ENCODE measurements at regions not wholly inside any gene's neighbourhood (a gene's known extent, or its start where the extent isn't known, plus 50 kb on each side); places are given as distances from the start of the nearest gene placed in this dataset.

- no peak for DNase-seq
Observed at GRCh38 chr2:194735837-194736542, 921.0 kb upstream of the SLC39A10 start.

GRCh38 chr2:194730266-194730665 lies 926.8 kb upstream of the SLC39A10 start:
- no peak for DNase-seq

DNA sequence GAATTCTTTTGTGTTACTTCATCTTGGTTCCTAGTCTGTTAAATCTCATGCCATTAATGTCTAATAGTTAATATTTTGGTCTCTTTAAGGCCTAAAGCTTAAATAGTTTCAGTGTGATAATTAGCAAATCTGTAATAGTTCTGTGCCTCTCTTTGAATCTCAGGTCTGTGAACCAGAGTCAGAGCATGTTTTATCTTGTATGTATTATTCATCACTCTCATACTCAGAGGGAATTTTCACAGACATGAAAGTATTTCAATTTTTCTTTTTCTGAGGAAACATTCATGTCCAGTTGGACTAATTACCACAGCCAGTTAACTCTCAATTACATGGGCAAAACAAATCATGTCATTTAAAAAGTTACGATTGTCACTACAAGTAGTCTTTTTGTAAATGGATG lies 931.9 kb upstream of the SLC39A10 start:
- DNase-seq = no peak

GRCh38 chr2:194723446-194723845 lies 933.6 kb upstream of the SLC39A10 start:
- no peak for DNase-seq

DNA sequence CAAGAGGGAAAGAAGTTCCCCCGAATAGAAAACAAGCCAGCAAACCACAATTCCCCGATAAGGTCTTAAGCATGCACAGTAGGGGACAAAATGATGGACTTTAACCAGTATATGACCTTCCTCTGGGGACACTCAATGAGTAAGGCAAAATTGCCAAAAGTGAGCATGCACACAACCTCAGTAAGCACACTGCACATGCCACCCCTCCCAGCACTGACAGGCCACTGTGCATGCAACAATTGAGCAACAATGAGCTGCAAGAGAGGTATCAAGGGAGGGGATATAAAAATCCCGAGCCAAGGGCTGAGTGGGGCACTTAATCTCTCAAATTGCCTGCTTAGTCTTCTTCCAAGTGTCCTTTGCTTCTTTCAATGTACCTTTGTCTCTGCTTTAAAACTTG lies 935.8 kb upstream of the SLC39A10 start:
- DNase-seq = no peak

DNA sequence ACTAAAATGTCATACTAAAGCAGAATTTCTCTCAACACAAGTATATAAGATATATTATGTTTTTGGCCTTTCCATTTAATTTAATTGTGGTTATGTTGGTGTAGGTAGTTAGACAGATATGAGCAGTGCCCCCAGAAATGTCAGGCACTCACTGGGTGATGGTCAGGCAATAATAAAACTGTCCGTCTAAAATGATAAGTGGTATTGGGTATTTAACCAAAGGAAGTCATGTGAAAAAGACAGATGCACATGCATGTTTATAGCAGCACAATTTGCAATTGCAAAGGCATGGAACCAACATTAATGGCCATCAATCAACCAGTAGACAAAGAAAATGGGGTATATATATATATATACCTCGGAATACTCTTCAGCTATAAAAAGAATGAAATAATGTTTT lies 936.6 kb upstream of the SLC39A10 start:
- no peak for DNase-seq

DNA sequence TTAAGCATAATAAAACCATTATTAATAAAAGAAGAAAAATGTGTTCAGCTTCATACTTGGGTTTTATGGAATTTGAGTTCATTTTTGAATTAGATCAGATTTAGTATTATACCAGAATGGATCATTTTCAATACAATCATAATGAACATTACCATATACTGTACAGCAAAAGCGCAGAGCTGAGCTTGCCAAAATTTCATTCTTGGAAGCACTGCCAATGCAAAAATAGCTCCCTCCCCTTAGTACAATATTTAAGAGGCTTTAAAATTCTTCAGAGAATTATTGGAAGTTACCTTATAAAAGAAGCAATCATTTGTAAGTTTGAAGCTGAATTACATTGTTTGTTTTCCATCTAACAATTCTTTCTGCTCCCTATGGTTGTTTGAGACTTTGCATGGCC lies 938.1 kb upstream of the SLC39A10 start:
- no peak for DNase-seq

GRCh38 chr2:194714541-194714940 lies 942.5 kb upstream of the SLC39A10 start:
- DNase-seq = no peak

DNA sequence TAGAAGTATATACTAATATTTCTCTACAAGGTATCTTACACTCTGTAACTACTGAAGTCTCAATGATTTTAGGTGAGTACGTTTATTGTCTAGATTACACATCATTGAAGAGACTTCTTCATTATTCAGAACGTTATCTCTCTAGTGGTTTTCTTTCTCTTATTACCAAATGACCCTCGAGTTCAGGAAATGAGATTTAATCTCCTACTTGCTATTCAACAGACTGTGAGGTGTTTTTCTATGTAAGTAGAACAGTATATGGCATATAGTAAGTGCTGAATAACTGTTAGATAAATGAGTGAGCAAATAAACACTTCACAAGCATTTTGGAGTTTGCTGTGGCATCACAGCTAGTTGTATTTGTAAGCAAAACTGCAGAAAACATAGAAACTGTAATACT lies 947.2 kb upstream of the SLC39A10 start:
- DNase-seq = no peak

DNA sequence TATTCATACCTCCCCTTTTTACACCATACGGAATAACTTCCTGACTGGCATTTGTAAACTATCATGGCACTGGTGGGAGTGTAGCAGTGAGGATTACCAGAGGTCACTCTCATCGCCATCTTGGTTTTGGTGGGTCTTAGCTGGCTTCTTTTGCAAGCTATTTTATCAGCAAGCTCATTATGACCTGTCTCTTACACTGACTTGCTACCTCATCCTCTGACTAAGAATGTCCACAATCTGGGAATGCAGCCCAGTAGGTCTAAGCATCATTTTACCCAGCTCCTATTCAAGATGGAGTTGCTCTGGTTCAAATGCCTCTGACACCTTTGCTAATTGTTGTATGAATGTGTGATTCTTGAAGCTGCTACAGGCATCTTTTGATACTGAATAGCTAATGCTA lies 950.8 kb upstream of the SLC39A10 start:
- DNase-seq = no peak

GRCh38 chr2:194705398-194705797 lies 951.6 kb upstream of the SLC39A10 start:
- DNase-seq = no peak

DNA sequence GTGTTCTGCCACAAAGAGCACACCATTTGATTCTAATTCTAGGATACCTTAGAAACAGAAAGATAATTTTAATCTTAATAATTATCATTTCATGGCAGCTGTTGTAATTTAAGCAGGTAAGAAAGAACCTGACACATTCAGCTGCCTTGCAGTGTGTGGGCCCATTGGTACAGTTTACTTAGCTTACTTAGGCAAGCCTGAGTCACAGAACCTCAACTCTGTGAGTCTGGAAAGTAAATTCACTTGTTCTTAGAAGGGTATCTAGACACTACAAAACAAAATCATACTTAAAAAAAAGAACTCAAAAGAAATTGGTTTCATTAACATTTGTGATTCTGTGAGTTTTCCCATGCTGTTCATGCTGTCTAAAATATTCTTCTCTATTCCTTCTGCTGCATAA lies 956.3 kb upstream of the SLC39A10 start:
- DNase-seq = no peak

DNA sequence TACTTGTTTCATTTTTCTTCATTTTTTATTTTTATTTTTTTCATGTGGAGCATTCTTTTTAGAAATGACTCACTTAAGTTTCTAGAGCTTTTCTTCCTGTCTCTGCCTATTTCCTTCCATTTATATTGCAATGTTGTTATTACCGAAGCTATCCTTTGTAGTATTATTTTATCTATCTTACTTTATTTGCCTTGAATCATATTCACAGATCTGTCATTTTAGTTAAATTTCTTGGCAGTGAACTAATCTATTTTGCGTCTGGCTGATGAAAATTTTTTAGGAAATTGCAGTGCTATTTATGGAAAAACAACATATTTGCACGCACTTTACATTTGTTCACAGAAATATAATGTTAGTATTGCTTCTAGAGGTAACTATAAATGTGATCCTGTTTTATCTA lies 956.9 kb upstream of the SLC39A10 start:
- no peak for DNase-seq

DNA sequence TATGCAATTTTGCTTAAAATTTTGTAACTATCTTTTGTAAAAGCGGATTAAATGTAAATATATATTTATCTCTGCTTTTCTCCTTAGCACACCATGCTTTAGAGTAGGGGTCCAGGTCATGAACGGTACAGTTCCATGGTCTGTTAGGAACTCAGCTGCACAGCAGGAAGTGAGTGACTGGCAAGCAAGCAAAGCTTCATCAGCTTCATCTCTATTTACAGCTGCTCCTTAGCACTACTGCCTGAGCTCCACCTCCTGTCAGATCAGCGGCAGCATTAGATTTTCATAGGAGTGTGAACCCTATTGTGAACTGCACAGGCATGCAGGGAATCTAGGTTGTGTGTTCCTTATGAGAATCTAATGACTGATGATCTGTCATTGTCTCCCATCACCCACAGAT lies 959.0 kb upstream of the SLC39A10 start:
- no peak for DNase-seq

GRCh38 chr2:194697439-194697838 lies 959.6 kb upstream of the SLC39A10 start:
- DNase-seq = no peak

DNA sequence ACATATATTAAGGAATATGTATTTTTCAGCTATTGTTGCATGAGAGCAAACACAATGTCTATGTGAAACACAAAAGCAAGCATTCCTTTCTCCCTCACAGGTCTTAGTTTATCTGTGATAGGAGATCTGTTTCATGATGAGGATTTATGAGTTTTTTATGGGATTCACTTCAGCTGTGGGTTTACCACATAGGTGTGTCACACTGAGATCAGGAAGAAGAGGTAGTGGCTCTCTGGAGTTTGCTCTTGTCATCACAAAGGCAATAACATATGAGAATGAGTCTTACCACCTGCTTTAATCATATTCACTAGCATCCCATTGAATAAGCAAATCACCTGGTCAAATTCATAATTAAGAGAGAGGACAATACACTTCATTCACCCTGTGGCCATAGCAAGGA lies 960.3 kb upstream of the SLC39A10 start:
- DNase-seq = no peak

DNA sequence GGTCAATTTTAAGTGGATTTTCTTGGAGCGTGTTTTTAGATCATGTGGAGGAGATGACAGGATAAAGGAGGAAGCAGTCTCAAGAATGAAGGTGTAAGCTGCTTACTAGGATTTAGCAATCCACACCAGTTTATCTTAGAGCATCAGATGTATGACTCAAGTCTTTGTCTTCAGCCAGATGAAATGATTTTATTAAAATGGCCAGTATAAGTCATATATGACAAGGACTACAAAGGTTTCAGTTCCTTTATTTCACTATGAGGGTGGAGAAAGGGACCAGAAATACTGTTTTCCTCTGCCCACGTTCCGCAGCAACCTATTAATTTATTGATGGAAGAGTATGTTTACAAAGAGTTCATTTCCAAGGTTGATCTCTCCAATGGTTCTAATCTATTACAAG lies 970.5 kb upstream of the SLC39A10 start:
- peak; percentile 4 for DNase-seq

DNA sequence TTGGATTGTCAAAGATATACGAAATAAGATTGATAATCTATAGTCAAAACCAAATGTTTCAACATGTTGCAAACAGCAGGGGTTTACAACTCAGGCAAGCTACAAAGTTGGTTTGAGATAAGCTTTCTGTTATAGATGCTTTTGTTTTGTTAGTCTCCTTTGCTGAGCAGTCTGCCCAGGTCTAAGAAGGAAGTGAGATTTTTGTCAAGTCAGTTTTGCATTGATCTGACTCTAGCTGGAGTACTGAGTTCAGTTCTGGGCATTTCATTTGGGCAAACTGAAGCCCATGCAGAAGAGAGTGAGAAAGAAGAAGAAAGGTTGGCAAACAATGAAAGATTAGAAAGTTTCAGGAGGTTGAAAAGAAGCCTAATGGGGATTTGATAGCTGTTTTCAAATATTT lies 983.0 kb upstream of the SLC39A10 start:
- no peak for DNase-seq

DNA sequence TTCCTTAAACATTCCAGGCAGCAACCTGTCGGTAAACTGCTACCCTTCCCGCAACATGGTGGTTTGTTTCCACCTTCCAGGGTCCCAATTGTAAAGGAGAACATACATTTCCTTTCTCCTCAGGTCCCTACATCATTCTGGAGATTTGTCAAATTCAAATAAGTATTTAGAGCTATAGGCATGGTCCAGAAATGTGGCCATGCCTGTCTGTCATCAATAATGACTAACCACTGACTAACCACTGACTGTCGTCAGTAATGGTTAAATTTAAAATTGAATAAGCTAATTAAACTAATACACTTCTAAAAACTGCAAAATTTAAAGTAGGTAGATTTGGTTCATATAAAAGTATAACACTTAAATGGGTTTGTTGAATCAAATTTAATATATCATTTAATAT lies 984.0 kb upstream of the SLC39A10 start:
- no peak for DNase-seq

DNA sequence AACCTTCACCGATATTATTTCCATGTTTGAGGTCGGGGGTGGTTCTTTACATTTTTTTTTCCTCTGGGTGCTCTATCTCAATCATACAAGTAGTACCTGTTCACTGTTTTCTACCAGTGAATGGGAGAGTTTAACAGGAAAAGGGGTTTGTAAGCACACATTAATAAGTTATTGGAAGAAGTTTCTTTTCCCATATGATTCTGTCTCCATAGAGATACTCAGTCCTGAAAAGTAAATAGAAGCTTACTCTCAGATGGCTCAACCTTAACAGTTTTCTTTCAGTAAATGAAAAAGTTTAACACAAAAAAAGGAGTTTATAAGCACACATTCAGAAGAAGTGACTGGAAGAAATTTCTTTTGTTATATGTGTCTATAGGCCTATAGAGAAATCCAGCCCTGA lies 995.6 kb upstream of the SLC39A10 start:
- DNase-seq = no peak

GRCh38 chr2:194639057-194639456 lies 1018.0 kb upstream of the SLC39A10 start:
- peak; percentile 21 for DNase-seq

DNA sequence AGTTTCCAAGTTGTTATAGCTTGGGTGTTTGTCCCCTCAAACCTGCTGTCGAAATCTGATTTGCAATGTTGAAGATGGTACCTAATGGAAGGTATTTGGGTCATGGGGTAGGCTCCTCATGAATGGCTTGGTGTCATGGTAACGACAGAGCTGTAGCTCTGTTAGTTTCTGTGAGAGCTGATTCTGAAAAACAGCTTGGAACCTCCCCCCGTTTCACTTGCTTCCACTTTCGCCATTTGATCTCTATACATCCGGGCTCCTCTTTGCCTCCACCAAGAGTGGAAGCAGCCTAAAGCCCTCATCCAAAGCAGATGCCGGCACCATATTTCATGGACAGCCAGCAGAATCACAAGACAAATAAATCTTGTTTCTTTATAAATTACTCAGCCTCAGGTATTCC lies 1035.1 kb upstream of the SLC39A10 start:
- no peak for DNase-seq

- DNase-seq = no peak
Observed at GRCh38 chr2:194619366-194619765, 1037.7 kb upstream of the SLC39A10 start.

DNA sequence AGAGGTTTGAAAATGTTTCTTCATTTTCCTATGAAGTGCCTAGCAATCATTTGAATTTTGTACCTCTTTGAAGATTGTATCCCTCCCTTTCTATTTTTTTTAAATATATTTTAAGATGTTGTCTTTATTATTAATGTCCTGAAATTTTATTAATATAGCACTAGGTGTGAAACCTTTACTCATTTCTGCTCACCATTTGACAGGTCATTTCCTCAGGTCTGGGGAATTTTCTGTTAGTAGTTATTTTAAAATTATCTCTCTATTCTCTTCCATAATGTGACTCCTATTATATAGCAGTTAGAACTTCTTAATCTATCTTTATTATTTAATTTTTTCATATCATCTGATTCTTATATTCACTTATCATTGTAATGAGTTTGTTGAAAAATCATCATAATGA lies 1038.6 kb upstream of the SLC39A10 start:
- no peak for DNase-seq

DNA sequence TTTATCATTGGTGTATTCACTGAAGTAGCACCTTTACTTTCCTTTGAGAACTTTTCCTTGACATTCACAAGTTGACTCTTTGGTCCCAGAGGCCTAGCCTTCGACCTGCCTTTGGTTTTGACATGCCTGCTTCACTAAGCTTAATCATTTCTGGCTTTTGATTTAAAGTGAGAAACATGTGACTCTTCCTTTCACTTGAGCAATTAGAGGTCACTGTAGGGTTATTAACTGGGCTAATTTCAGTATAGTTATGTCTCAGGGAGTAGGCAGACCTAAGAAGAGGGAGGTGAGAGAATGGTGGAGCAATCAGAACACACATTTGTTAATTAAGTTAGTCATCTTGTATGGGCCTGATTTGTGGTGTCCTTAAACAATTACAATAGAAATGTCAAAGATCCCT lies 1040.7 kb upstream of the SLC39A10 start:
- no peak for DNase-seq

DNA sequence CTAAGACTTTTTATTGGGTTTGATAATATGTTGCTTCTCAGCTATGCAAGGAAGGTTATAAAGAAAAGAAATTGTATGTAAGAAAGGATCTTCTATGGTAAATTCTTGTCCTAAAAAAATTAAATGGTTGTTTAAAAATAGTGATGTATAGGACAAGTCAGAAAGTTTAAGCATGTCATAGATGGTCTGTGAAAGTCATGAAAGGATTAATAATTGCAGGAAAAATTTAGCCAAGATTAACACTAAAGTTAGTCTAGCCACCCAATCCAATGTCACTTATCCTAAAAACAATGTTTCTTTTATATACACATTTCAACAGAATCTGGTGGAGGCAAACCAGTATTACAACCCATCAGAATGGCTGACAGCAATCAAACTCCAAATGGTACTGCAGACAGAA lies 1046.7 kb upstream of the SLC39A10 start:
- no peak for DNase-seq
